GM21526 (cell line): ENCODE measurements at regions not wholly inside any gene's neighbourhood (a gene's known extent, or its start where the extent isn't known, plus 50 kb on each side); places are given as distances from the start of the nearest gene placed in this dataset.

Source experiments
- ATAC-seq: cut with Tn5 transposase; IDR thresholded peaks from one replicate; pipeline ENCODE4 v1.9.1; 2021; ENCODE audit warnings: moderate library complexity; ENCODE audit not compliant: unreplicated experiment, low FRiP score

- ATAC-seq = no peak
These were observed 910.4 kb upstream of the PCDH10 start for GRCh38 chr4:132238697-132239096.

GRCh38 chr4:132240081-132240480, 909.0 kb upstream of the PCDH10 start:
- no peak for ATAC-seq

DNA sequence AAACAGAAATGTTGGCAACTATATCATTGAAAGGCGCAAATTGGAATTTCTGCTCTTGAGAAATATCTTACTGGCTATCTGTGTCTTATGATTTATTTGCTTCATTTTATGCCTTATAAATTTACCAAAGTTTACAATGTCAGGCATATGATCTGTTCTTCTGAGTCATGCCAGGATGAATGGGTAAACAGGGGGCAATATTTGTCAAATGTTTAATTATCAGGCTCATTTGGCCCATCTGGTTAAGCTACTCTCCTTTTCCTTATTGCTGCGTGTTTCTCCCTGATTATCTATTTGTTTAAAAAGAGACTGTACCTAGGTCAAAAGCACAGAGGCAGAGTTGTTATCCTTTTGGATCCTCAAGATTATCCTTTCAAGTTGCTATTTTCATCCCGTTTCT, 903.8 kb upstream of the PCDH10 start:
- ATAC-seq = no peak

- no peak for ATAC-seq
These were observed 884.9 kb upstream of the PCDH10 start for GRCh38 chr4:132264176-132264575.

DNA sequence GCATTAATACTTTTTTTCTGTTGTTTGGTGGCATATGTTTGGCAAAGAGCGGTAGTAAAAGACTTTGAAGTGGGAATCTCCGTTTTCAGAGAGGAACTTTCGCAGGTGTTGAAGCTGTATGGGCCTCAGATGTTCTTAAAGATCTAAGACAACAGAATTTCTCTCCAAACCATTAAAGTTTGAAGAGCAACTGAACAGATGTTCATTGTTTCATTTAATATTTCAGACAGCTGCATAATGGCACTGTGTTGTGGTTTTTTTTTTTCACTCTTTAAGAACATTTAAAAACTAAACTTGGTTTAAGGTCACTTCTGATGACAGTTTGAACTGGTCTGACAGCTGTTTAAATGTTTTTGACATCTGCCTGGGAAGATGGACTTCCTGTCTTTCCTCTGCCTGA, 882.7 kb upstream of the PCDH10 start:
- no peak for ATAC-seq

DNA sequence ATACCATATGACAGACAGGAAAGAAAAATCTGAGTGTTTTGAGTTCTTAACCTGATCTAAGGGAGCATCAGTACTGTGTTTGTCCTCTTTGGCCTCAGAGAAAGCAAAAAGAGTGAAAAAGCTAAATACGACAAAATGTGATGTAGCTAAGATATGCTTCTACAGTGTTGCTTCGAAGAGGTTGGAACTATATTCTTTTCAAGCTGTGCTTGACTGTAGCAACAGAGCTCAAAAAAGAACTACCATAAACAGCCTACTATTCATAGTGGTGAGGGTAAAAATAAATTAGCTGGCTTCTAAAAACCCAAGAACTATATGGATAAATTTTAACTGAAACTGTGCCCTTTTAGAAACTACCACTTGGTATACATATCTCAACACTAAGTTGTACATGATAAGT, 881.8 kb upstream of the PCDH10 start:
- no peak for ATAC-seq

DNA sequence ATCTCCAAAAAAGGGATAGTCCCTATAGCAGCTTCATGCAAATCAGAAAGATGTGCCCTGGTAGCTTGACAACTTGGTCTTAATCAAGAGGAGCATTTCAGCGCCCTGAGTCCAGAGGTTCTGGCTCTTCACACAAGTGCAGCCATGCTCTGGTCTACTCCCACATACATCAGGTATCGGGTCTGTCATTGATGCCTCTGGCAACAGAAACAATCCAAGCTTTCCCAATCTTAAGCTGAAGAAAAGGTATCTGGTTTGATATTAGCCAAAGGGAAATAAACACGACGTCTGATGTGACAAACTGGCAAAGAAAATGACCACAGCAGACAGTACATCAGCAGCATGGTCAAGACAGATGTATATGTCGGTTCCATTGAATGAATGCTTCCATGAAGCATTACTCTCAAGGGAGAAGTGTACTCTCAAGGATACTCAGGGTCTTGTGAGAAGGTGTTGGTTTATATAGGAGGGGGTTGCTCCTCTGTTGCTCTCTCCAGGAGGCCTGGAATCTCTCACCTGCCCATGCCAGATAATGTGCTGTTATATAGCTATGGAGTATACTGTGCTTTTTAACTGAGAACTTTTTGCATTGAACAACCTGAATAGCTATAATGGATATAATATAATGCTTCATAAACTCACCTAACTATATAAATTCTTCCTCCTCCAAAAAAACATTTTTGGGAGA, 879.6 kb upstream of the PCDH10 start:
- ATAC-seq = no peak

DNA sequence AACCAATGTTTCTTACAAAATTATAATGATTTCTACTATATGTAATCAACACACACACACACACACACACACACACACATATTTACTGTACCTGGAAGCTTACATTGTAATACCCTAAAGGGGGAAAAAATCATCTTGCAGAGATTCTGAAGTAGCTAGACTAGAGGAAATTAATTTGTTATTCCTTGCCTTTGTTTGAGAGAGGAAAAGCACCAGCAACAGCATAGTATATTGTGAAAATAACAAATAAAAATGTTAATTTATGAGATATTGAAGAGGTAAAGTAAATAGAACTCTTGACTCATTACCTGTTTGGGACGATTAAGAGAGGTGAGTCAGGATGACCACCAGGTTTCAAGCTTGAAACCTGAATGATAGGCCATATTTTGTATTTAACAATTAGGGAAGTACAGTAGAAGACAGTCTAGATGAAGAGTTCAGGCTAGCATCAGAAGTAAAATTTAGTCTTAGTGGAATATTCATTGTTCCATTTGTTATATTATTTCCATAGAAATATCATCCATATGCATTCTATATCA, 873.4 kb upstream of the PCDH10 start:
- ATAC-seq = no peak

DNA sequence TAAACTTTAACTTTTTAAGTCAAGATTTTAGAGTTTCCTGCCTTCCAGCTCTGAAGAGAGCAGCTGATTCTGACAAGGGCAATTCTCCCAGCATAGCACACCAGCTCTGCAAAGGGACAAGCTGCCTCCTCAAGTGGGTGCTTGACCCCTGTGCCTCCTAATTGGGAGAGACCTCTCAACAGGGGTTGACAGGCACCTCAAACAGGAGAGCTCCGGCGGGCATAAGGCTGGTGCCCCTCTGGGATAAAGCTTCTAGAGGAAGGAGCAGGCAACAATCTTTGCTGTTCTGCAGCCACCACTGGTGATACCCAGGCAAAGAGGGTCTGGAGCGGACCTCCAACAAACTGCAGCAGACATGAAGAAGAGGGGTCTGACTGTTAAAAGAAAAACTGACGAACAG, 872.9 kb upstream of the PCDH10 start:
- ATAC-seq = no peak

DNA sequence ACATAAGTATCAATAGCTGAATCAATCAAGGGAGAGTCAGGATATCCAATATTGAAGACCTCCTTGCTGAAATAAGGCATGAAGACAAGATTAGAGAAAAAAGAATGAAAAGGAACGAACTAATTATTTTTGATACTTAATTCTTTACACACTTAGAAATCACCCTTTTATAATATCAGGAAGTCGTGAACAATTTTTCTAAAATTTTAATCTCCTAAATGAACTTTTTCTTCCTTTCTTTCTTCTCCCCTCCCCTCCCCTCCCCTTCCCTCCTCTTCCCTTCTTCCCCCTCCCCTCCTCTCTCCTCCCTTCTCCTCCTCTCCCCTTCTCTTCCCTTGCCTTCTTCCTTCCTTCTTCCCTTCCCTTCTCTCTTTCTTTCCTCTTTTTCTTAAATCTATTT, 872.1 kb upstream of the PCDH10 start:
- ATAC-seq = no peak

DNA sequence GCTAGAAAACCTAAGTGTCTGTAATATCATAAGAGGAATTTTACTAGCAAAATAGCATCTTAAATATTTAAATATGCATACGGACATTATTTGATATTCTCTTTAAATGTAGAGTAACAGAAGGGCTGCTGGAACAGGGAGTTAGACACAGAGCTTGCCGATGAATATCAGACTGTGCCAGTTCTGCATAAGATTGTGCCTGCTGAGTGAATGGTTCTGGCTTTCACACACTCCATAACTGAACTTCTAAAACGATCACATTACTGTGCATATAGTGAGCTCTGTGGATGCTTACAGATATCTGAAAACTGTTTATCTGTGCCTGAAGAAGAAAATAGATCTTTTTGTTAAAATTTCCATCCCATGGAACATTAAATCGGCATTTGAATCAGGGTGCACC, 867.4 kb upstream of the PCDH10 start:
- no peak for ATAC-seq

- ATAC-seq = no peak
These were observed 864.1 kb upstream of the PCDH10 start for GRCh38 chr4:132284910-132285426.

DNA sequence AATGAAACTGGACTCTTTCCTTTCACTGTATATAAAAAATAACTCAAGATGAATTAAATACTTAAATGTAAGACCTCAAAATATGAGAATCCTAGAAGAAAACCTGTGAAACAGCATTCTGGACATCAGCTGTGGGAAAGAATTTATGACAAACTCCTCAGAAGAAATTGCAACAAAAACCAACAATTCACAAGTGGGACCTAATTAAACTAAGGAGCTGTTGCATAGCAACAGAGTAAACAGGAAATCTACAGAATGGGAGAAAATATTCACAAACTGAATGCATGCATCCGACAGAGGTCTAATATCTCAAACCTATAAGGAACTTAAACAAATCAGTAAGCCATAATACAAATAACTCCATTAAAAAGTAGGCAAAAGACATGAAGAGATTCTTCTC, 851.7 kb upstream of the PCDH10 start:
- ATAC-seq = no peak

GRCh38 chr4:132299841-132300240, 849.3 kb upstream of the PCDH10 start:
- no peak for ATAC-seq

GRCh38 chr4:132312521-132312920, 836.6 kb upstream of the PCDH10 start:
- ATAC-seq = no peak

GRCh38 chr4:132313852-132314251, 835.2 kb upstream of the PCDH10 start:
- ATAC-seq = no peak

DNA sequence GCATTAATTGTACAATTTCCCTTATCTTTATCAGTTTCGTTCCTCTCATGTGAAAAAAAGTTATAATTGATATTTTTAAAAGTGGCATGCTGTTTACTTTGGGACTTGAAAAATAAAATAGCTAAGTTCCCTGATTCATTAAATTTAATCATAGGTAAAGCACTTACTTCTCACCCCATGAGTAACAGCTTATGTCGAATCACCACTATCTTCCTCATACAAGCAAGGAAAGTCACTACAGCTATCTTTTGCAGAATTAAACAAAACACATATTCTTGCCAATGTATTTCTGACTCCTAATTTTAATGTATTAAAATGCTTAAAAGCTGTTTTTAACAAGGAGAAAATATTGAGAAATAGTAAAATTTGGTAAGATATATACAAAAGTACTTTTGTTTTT, 832.4 kb upstream of the PCDH10 start:
- ATAC-seq = no peak

DNA sequence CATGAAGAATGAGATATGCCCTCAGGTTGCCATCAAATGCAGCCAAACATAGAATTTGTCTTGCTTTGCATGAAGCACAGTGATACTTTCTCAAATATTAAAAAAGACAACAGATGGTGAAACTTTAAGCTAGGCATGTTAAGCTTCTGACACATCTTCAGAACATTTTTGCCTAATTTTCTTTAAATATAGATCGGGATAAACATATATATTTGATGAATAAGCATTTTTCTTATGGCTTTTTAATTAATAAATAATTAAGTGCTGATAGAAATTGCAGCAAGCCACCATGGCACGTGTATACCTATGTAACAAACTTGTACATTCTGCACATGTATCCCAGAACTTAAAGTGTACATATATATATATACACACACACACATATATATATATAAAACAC, 831.2 kb upstream of the PCDH10 start:
- ATAC-seq = no peak

DNA sequence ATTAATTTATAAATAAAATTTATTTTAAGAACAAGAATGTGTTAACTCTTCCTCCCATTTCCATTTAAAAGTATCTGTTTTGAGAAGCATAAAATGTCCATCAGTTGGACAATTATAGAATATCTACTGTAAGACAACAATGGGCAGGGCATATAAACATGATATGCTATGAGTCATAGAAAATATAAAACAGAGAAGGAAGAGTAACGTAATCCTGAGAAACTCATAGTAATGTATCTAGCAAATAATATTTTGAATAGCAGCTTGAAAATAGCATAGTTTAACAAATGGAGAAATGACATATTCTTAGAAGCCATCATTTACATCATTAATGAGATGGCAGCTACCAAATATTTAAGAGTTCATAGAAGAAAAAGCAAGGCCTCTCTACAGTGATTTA, 820.3 kb upstream of the PCDH10 start:
- no peak for ATAC-seq

GRCh38 chr4:132330994-132331393, 818.1 kb upstream of the PCDH10 start:
- ATAC-seq = no peak

- ATAC-seq = no peak
These were observed 816.0 kb upstream of the PCDH10 start for GRCh38 chr4:132332932-132333723.

DNA sequence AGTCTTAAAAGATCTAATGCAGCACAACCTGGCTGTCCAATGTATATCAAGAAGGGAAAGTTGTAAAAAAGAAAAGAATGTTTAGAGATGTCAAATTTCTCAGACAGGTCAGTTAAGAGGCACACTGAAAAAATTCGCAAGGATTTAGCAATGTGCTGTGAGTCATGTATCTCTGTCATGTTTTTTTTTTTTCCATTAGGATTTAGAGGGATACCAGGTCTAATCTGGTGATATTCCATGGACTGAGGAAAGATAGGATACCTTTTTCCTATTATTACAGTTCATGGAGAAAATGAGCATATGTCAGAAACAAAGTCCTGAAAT, 815.4 kb upstream of the PCDH10 start:
- no peak for ATAC-seq
